K562 (cell line): ENCODE measurements at regions not wholly inside any gene's neighbourhood (a gene's known extent, or its start where the extent isn't known, plus 50 kb on each side); places are given as distances from the start of the nearest gene placed in this dataset.

Experiments used
- ATAC-seq: fragments of 200-7000 bp; cut with Tn5 transposase; 3 replicates; pipeline ENCODE4 v1.9.1; 2020; ENCODE audit warnings: moderate library complexity
- BruUV-seq: library from RNA; stranded (reverse); fragments of 400-500 nt; replicated peaks from 2 replicates; lab custom pipeline; 2021; lab: Mats Ljungman, UMichigan
- CTCF ChIA-PET: fragments of 300-600 bp; formaldehyde crosslinking; extraction: SDS; loops from one replicate; lab custom pipeline; 2021; ENCODE audit warnings: low intra/inter-chr PET ratio; lab: Yijun Ruan, JAX
- POLR2A ChIA-PET: fragments of 300-600, 350-650 bp; sonication (Branson Sonifier 250); formaldehyde crosslinking; extraction: SDS; loops from one replicate; lab custom pipeline; 2021; ENCODE audit warnings: antibody characterized with exemption, inconsistent platforms; lab: Yijun Ruan, JAX
- DNase-seq, 4 experiments: peaks; one replicate each; pipeline versions ENCODE4 v3.0.0 to v3.0.0-alpha.2; 2011 to 2018; ENCODE audit warnings: low spot score in 3 of 4, mixed read lengths in 3 of 4; ENCODE audit errors: extremely low read depth in 1 of 4
- FAIRE-seq: peaks from 2 replicates; lab custom pipeline; 2011; peaks lifted over from hg19 to GRCh38; lab: Jason Lieb, UNC
- H2AFZ ChIP-seq: 2 replicates; pipeline ENCODE4 v1.6.0; 2011; ENCODE audit warnings: low read depth, low read length, control low read depth, inconsistent platforms
- H3K27ac ChIP-seq: fragments of 200-600 bp; 3 replicates; pipeline ENCODE4 v1.8.0; 2011; ENCODE audit warnings: low read depth, mild to moderate bottlenecking, control low read depth, inconsistent platforms, low read length, moderate library complexity, mixed read lengths; ENCODE audit errors: extremely low read depth
- H3K27me3 ChIP-seq, 2 experiments: fragments of 300-600 bp in 1 of 2; 2 replicates in 1 of 2; 3 replicates in 1 of 2; pipeline versions ENCODE4 v1.6.0 to v1.8.0; 2011; ENCODE audit warnings: inconsistent platforms in 2 of 2, low read length in 2 of 2, mild to moderate bottlenecking in 1 of 2, mixed read lengths in 1 of 2, moderate library complexity in 1 of 2; ENCODE audit not compliant: control insufficient read depth in 2 of 2, insufficient read depth in 2 of 2
- H3K36me3 ChIP-seq: fragments of 300-600 bp; 3 replicates; pipeline ENCODE4 v1.8.0; 2011; ENCODE audit warnings: mild to moderate bottlenecking, low read length, inconsistent platforms; ENCODE audit not compliant: control insufficient read depth, insufficient read depth
- H3K4me1 ChIP-seq, 2 experiments: fragments of 200-600 bp in 1 of 2; replicated peaks in 1 of 2; 2 replicates in 1 of 2; 3 replicates in 1 of 2; pipeline versions ENCODE4 v1.5.1 to v1.8.0; 2011; ENCODE audit warnings: inconsistent platforms in 2 of 2, low read length in 2 of 2, mild to moderate bottlenecking in 1 of 2, mixed read lengths in 1 of 2, moderate library complexity in 1 of 2; ENCODE audit not compliant: control insufficient read depth in 2 of 2, insufficient read depth in 2 of 2
- H3K4me2 ChIP-seq: 2 replicates; pipeline ENCODE4 v1.6.1; 2011; ENCODE audit warnings: low read length, control low read depth, inconsistent platforms, mixed read lengths; ENCODE audit not compliant: insufficient read depth
- H3K4me3 ChIP-seq: fragments of 200-600 bp; sonication (generic), shearing (Covaris generic); 2 replicates; pipeline ENCODE4 v1.5.1; 2016; ENCODE audit warnings: control low read depth, inconsistent platforms
- H3K79me2 ChIP-seq: fragments of 200-600 bp; 3 replicates; pipeline ENCODE4 v1.8.0; 2011; ENCODE audit warnings: low read length, inconsistent platforms; ENCODE audit not compliant: control insufficient read depth, insufficient read depth
- H3K9ac ChIP-seq, 2 experiments: 2 replicates each; pipeline versions ENCODE4 v1.6.0 to v1.6.1; 2011; ENCODE audit warnings: low read depth in 2 of 2, low read length in 2 of 2, control low read depth in 1 of 2, inconsistent platforms in 1 of 2, mild to moderate bottlenecking in 1 of 2, mixed read lengths in 1 of 2; ENCODE audit not compliant: insufficient read depth in 1 of 2
- H3K9me1 ChIP-seq: one replicate; pipeline ENCODE4 v1.6.0; 2011; ENCODE audit warnings: inconsistent platforms, mild to moderate bottlenecking, low read length, moderate library complexity; ENCODE audit not compliant: control insufficient read depth, insufficient read depth
- H3K9me3 ChIP-seq: replicated peaks from 2 replicates; pipeline ENCODE4 v1.5.1; 2011; ENCODE audit warnings: low read depth, low read length, inconsistent platforms; ENCODE audit not compliant: control insufficient read depth, insufficient read depth
- H4K20me1 ChIP-seq: replicated peaks from 2 replicates; pipeline ENCODE4 v1.6.1; 2011; ENCODE audit warnings: low read length, inconsistent platforms, mixed read lengths; ENCODE audit not compliant: control insufficient read depth, insufficient read depth
- ATF4 ChIP-seq: fragments of 450-650 bp; formaldehyde crosslinking; IDR thresholded peaks from 2 replicates; pipeline ENCODE4 v1.4.0; 2022; ENCODE audit warnings: mild to moderate bottlenecking, moderate library complexity
- CBX8 ChIP-seq: fragments of 200-600 bp; sonication (generic); IDR thresholded peaks from 2 replicates; pipeline ENCODE4 v1.6.1; 2012; ENCODE audit warnings: borderline replicate concordance, mixed run types, low read depth, mild to moderate bottlenecking, moderate library complexity, mixed read lengths, low read length, control low read depth, inconsistent platforms; ENCODE audit not compliant: poor library complexity, severe bottlenecking; ENCODE audit errors: extremely low read depth
- EWSR1 ChIP-seq: fragments of 450-650 bp; IDR thresholded peaks from 2 replicates; pipeline ENCODE4 v1.6.1; 2018; ENCODE audit warnings: borderline replicate concordance, mild to moderate bottlenecking, low read depth, moderate library complexity; ENCODE audit not compliant: partially characterized antibody
- HMG20A ChIP-seq: fragments of 450-650 bp; formaldehyde crosslinking; conservative IDR thresholded peaks from 2 replicates; pipeline ENCODE4 v1.4.0; 2020; ENCODE audit warnings: mild to moderate bottlenecking, mixed read lengths
- HMG20B ChIP-seq: fragments of 250-450 bp; sonication (Bioruptor Pico); IDR thresholded peaks from 2 replicates; pipeline ENCODE4 v1.5.0; 2021; ENCODE audit warnings: mild to moderate bottlenecking
- PHB ChIP-seq: fragments of 250-450 bp; sonication (Bioruptor Pico); IDR thresholded peaks from 2 replicates; pipeline ENCODE4 v1.5.0; 2021
- RERE ChIP-seq: sonication (generic); formaldehyde crosslinking; IDR thresholded peaks from 2 replicates; pipeline ENCODE4 v1.8.0; 2023; ENCODE audit warnings: missing genetic modification reagents, mild to moderate bottlenecking, borderline replicate concordance
- RNF2 ChIP-seq: sonication (generic); IDR thresholded peaks from 2 replicates; pipeline ENCODE4 v1.6.1; 2016
- SMARCC2 ChIP-seq: fragments of 450-650 bp; IDR thresholded peaks from 2 replicates; pipeline ENCODE4 v1.6.1; 2017; ENCODE audit warnings: antibody characterized with exemption, moderate library complexity, mild to moderate bottlenecking, low read depth
- TCF7 ChIP-seq: sonication (generic); IDR thresholded peaks from 2 replicates; pipeline ENCODE4 v1.6.1; 2016; ENCODE audit warnings: antibody characterized with exemption, borderline replicate concordance
- ZNF140 ChIP-seq: fragments of 250-450 bp; sonication (Bioruptor Pico); IDR thresholded peaks from 2 replicates; pipeline ENCODE4 v1.8.0; 2021; ENCODE audit warnings: moderate library complexity, mild to moderate bottlenecking, inconsistent platforms
- ZNF766 ChIP-seq: fragments of 200-800 bp; sonication (Bioruptor generic); conservative IDR thresholded peaks from 2 replicates; pipeline ENCODE4 v1.6.1; 2016; ENCODE audit warnings: missing genetic modification characterization, missing compliant biosample characterization
- WGBS: fragments of 100-300 bp; shearing (Covaris generic); methylation state at CpG from one replicate; pipeline ENCODE4 v1.1.6; 2016; ENCODE audit warnings: low coverage, mixed read lengths; ENCODE audit not compliant: insufficient coverage; ENCODE audit errors: missing lambda C conversion rate; 5-methylcytosine and 5-hydroxymethylcytosine counted together
- in situ Hi-C: fragments of 300-500 bp; cut with MboI; formaldehyde crosslinking; loops from 4 replicates; pipeline ENCODE4 v1.15.0; 2018; ENCODE audit warnings: inconsistent platforms, mixed read lengths
- intact Hi-C: fragments of 100-400 bp; cut with micrococcal nuclease; formaldehyde crosslinking; loops from 2 replicates; pipeline ENCODE4 v1.14.2; 2022
- TF ChIP-seq, protein P1 (sequence below), 2 experiments: fragments of 450-650 bp in 1 of 2; sonication (generic) in 1 of 2; formaldehyde crosslinking in 1 of 2; IDR thresholded peaks in 1 of 2; conservative IDR thresholded peaks in 1 of 2; 2 replicates each; pipeline versions ENCODE4 v1.6.1 to v1.8.1; 2016 to 2023; ENCODE audit warnings: mild to moderate bottlenecking in 2 of 2, moderate library complexity in 2 of 2, inconsistent platforms in 1 of 2, missing genetic modification reagents in 1 of 2
- TF ChIP-seq, protein P2 (sequence below): fragments of 450-650 bp; IDR thresholded peaks from 2 replicates; pipeline ENCODE4 v1.6.1; 2016; ENCODE audit warnings: antibody characterized with exemption

- Histone ChIP-seq H3K4me3 (no peak overlapping the region), H3K9me3 (no peaks in the 10 kb centered on the region), H3K4me2 (no peak overlapping the region), H3K79me2 (no peaks in the 10 kb centered on the region), H3K9ac (no peak overlapping the region), H3K36me3 (no peaks in the 10 kb centered on the region), H3K4me1 (no peaks in the 10 kb centered on the region), H2AFZ (no peak overlapping the region), H3K27me3 (no peaks in the 10 kb centered on the region), H4K20me1 (no peaks in the 10 kb centered on the region), H3K9me1 (no peaks in the 10 kb centered on the region), H3K27ac (no peak overlapping the region)
- intact Hi-C loops: no loop called here
- in situ Hi-C loops: no loop called here
- ChIA-PET POLR2A (no interaction called here), CTCF (no interaction called here)
- DNase-seq: no peak
- ATAC-seq: no peak
- 0% methylated on average over 1 of the region's 1 CpG for WGBS
- no TSS peak for BruUV-seq
- FAIRE-seq: no peak
- TF ChIP-seq ZNF140 (CRISPR knock-in tag): no peak
- TF ChIP-seq, protein P1, sequence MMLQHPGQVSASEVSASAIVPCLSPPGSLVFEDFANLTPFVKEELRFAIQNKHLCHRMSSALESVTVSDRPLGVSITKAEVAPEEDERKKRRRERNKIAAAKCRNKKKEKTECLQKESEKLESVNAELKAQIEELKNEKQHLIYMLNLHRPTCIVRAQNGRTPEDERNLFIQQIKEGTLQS (IDR thresholded peaks at IDR 0.05): no peak
- TF ChIP-seq, protein P1 (CRISPR knock-in tag; conservative IDR thresholded peaks at IDR 0.05): no peak
- TF ChIP-seq RERE: no peak
- TF ChIP-seq HMG20A (CRISPR knock-in tag): no peak
- no peak for TF ChIP-seq SMARCC2
- TF ChIP-seq CBX8: no peak
- TF ChIP-seq HMG20B (CRISPR knock-in tag): no peak
- TF ChIP-seq TCF7: no peak
- TF ChIP-seq ZNF766 (CRISPR knock-in tag): no peak
- TF ChIP-seq, protein P2, sequence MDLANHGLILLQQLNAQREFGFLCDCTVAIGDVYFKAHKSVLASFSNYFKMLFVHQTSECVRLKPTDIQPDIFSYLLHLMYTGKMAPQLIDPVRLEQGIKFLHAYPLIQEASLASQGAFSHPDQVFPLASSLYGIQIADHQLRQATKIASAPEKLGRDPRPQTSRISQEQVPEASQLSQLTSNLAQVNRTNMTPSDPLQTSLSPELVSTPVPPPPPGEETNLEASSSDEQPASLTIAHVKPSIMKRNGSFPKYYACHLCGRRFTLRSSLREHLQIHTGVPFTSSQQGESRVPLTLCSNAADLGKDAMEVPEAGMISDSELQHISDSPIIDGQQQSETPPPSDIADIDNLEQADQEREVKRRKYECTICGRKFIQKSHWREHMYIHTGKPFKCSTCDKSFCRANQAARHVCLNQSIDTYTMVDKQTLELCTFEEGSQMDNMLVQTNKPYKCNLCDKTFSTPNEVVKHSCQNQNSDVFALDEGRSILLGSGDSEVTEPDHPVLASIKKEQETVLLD: no peak
- TF ChIP-seq EWSR1: no peak
- no peak for TF ChIP-seq PHB (CRISPR knock-in tag)
- TF ChIP-seq RNF2: no peak
- no peak for TF ChIP-seq ATF4
Observed at GRCh38 chr14:85418721-85419120, 111.2 kb upstream of the FLRT2 start.
